GM11168 (cell line): ENCODE measurements at regions not wholly inside any gene's neighbourhood (a gene's known extent, or its start where the extent isn't known, plus 50 kb on each side); places are given as distances from the start of the nearest gene placed in this dataset.

Experiments used
- in situ Hi-C: fragments of 300-500 bp; cut with MboI; formaldehyde crosslinking; loops from one replicate; pipeline ENCODE4 v1.12.0; 2022; ENCODE audit warnings: low sequenced_read_pairs; ENCODE audit not compliant: unreplicated experiment

GRCh38 chr9:79301551-79302391, 270.0 kb upstream of the TLE4 start:
- in situ Hi-C loops, result no loop called here

GRCh38 chr9:79302569-79302968, 269.2 kb upstream of the TLE4 start:
- in situ Hi-C loops, result no loop called here

GRCh38 chr9:79308012-79308411, 263.8 kb upstream of the TLE4 start:
- in situ Hi-C loops, result no loop called here

- in situ Hi-C loops, result no loop called here
These were observed 258.9 kb upstream of the TLE4 start for GRCh38 chr9:79312686-79313421.

- in situ Hi-C loops, result no loop called here
These were observed 246.3 kb upstream of the TLE4 start for GRCh38 chr9:79325501-79325900.

GRCh38 chr9:79329861-79330260, 241.9 kb upstream of the TLE4 start:
- in situ Hi-C loops, result no loop called here

GRCh38 chr9:79334001-79334400, 237.8 kb upstream of the TLE4 start:
- in situ Hi-C loops, result no loop called here

- in situ Hi-C loops, result no loop called here
These were observed 237.1 kb upstream of the TLE4 start for GRCh38 chr9:79334711-79335110.

- in situ Hi-C loops, result no loop called here
These were observed 235.8 kb upstream of the TLE4 start for GRCh38 chr9:79335987-79336386.

- in situ Hi-C loops, result no loop called here
These were observed 230.2 kb upstream of the TLE4 start for GRCh38 chr9:79341561-79341960.

- in situ Hi-C loops, result no loop called here
These were observed 225.3 kb upstream of the TLE4 start for GRCh38 chr9:79346350-79347020.

- in situ Hi-C loops, result no loop called here
These were observed 219.4 kb upstream of the TLE4 start for GRCh38 chr9:79352322-79352721.

GRCh38 chr9:79353856-79354520, 217.8 kb upstream of the TLE4 start:
- in situ Hi-C loops, result no loop called here

- in situ Hi-C loops, result no loop called here
These were observed 214.6 kb upstream of the TLE4 start for GRCh38 chr9:79357194-79357593.

GRCh38 chr9:79357616-79358015, 214.1 kb upstream of the TLE4 start:
- in situ Hi-C loops, result no loop called here

- in situ Hi-C loops, result no loop called here
These were observed 211.1 kb upstream of the TLE4 start for GRCh38 chr9:79360387-79361347.

GRCh38 chr9:79362100-79363081, 209.4 kb upstream of the TLE4 start:
- in situ Hi-C loops, result no loop called here

- in situ Hi-C loops, result no loop called here
These were observed 202.1 kb upstream of the TLE4 start for GRCh38 chr9:79369676-79370075.
